GM12878 (cell line): ENCODE measurements at regions not wholly inside any gene's neighbourhood (a gene's known extent, or its start where the extent isn't known, plus 50 kb on each side); places are given as distances from the start of the nearest gene placed in this dataset.

ENCODE experiments used
- EED ChIP-seq: sonication (generic); IDR thresholded peaks from 2 replicates; pipeline ENCODE4 v1.6.1; 2016; ENCODE audit warnings: antibody characterized with exemption, low read depth
- JUNB ChIP-seq: IDR thresholded peaks from 2 replicates; pipeline ENCODE4 v1.6.1; 2016; ENCODE audit warnings: antibody characterized with exemption, mild to moderate bottlenecking

DNA sequence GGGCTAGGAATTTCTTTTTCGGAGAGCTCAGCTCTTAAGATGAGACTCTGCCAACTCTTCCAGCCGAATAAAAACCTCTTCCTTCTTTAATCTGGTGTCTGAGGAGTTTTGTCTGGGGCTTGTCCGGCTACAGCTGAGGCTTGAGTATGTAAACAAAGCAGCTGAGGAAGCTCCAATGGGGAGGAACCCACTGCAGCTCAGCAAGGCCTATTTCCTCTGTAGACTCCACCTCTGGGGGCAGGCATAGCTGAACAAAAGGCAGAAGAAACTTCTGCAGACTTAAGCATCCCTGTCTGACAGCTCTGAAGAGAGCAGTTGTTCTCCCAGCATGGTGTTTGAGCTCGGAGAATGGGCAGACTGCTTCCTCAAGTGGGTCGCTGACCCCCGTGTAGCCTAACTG, 838.7 kb downstream of the CCDC85A start:
- no peak for TF ChIP-seq EED
- no peak for TF ChIP-seq JUNB
